ENCODE measurements at regions not wholly inside any gene's neighbourhood (a gene's known extent, or its start where the extent isn't known, plus 50 kb on each side); places are given as distances from the start of the nearest gene placed in this dataset.

DNA sequence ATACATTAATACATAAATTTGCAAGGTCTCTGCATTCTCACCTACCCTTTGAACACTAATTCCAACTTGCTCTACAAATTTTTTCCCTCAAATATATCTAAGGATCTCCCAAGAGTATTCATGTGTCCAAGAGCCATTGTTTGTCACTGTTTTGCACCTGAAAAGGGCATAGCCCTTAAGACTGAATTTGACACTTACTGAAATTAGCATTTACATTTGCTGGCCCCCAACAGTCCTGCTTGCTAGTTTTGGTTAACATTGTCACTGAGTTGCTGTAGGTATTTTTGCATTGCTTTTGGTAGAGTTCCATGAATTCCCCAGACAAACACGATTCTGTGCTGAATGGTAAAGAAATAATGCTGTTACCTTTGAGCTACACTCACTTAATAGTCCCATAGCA, 57.3 kb downstream of the KCNA4 start:
- H3K27ac Mint-ChIP-seq, result no peak overlapping the region
- no peaks in the 10 kb centered on the region for H3K4me1 Mint-ChIP-seq
- CTCF ChIA-PET, result no interaction called here
- POLR2A ChIA-PET, result no interaction called here
- no peak for DNase-seq
- H3K36me3 Mint-ChIP-seq (ENCODE audit: low read depth), result no peaks in the 10 kb centered on the region
- H3K9me3 Mint-ChIP-seq, result no peaks in the 10 kb centered on the region
- H3K27me3 Mint-ChIP-seq, result no peaks in the 10 kb centered on the region
- no peak overlapping the region for H3K4me3 Mint-ChIP-seq

- ChIA-PET CTCF (no interaction called here), POLR2A (no interaction called here)
- Mint-ChIP-seq H3K27me3 (no peaks in the 10 kb centered on the region), H3K4me3 (no peak overlapping the region), H3K36me3 (ENCODE audit: low read depth) (no peaks in the 10 kb centered on the region), H3K4me1 (no peaks in the 10 kb centered on the region), H3K9me3 (peaks cover 4% of the 10 kb centered on the region), H3K27ac (no peak overlapping the region)
- DNase-seq, result no peak
Measured at GRCh38 chr11:29957431-29957830, 59.4 kb downstream of the KCNA4 start.

DNA sequence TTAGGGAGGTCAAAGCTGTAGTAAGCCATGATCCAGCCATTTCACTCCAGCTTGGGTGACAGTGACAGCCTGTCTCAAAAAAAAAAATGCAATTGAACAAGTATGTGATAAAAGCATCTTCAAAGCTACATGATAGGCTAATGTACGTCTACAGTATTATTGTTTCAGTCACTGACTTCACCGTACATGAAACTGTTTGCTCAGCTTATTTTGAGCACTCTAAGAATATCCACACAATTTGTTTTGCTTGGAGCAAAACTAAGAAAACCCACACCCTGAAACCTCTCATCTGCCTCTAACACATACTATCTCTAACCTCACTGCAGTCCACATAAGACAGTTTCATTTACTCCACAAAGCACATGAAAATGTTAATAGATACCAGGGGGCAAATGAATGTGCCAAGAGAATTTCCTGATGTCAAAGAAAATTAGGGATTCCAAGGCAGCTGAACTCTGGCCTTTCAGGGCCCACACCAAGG, 60.7 kb downstream of the KCNA4 start:
- Mint-ChIP-seq H3K36me3 (ENCODE audit: low read depth) (no peaks in the 10 kb centered on the region), H3K27me3 (no peaks in the 10 kb centered on the region), H3K9me3 (peaks cover 5% of the 10 kb centered on the region), H3K27ac (no peak overlapping the region), H3K4me3 (no peak overlapping the region), H3K4me1 (no peaks in the 10 kb centered on the region)
- ChIA-PET POLR2A (no interaction called here), CTCF (no interaction called here)
- no peak for DNase-seq

DNA sequence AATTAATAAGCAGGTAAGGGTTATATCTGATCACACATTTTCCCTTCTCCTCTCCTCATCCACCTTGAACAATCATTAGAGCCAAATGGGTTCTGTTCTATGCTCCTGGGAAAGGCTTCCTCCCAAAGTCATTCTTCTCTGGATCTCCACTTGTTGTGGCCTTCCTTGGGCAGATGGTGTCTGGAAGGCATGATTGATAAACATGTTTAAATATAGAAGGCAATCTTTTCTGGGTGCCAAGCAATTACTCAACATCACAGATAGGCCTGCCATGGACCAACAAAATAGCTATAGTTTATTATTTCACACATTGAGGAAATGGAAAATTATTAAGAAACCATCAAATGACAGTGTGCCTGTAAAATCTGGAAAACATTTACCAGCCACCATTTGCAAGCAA, 73.5 kb downstream of the KCNA4 start:
- no peak overlapping the region for H3K4me3 Mint-ChIP-seq
- no peak for DNase-seq
- POLR2A ChIA-PET, result no interaction called here
- H3K9me3 Mint-ChIP-seq, result peaks cover 2% of the 10 kb centered on the region
- no peaks in the 10 kb centered on the region for H3K27me3 Mint-ChIP-seq
- H3K27ac Mint-ChIP-seq, result no peak overlapping the region
- no peaks in the 10 kb centered on the region for H3K36me3 Mint-ChIP-seq (ENCODE audit: low read depth)
- CTCF ChIA-PET, result no interaction called here
- H3K4me1 Mint-ChIP-seq, result no peaks in the 10 kb centered on the region

- ChIA-PET CTCF (no interaction called here), POLR2A (no interaction called here)
- no peaks in the 10 kb centered on the region for H3K27me3 Mint-ChIP-seq
- H3K36me3 Mint-ChIP-seq (ENCODE audit: low read depth), result no peaks in the 10 kb centered on the region
- no peaks in the 10 kb centered on the region for H3K4me1 Mint-ChIP-seq
- DNase-seq, result no peak
- peaks cover 8% of the 10 kb centered on the region for H3K9me3 Mint-ChIP-seq
- H3K27ac Mint-ChIP-seq, result no peak overlapping the region
- H3K4me3 Mint-ChIP-seq, result no peak overlapping the region
Measured at GRCh38 chr11:29937526-29937925, 79.3 kb downstream of the KCNA4 start.

DNA sequence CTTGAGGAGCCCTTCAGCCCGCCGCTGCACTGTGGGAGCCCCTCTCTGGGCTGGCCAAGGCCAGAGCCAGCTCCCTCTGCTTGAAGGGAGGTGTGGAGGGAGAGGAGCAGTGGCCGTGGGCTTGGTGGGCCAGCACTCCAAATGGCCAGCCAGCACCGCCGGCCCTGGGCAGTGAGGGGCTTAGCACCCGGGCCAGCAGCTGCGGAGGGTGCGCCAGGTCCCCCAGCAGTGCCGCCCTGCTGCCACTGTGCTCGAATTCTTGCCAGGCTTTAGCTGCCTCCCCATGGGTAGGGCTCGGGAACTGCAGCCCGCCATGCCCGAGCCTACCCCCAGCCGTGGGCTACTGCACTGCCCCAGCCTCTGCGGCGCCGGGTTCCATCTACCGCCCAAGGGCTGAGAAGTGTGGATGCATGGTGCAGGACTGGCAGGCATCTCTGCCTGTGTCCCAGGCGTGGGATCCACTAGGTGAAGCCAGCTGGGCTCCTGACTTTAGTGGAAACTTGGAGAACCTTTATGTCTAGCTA, 82.7 kb downstream of the KCNA4 start:
- no peak overlapping the region for H3K4me3 Mint-ChIP-seq
- H3K27ac Mint-ChIP-seq, result no peak overlapping the region
- CTCF ChIA-PET, result no interaction called here
- H3K4me1 Mint-ChIP-seq, result no peaks in the 10 kb centered on the region
- POLR2A ChIA-PET, result no interaction called here
- H3K27me3 Mint-ChIP-seq, result no peaks in the 10 kb centered on the region
- H3K9me3 Mint-ChIP-seq, result peaks cover 8% of the 10 kb centered on the region
- no peaks in the 10 kb centered on the region for H3K36me3 Mint-ChIP-seq (ENCODE audit: low read depth)
- no peak for DNase-seq

DNA sequence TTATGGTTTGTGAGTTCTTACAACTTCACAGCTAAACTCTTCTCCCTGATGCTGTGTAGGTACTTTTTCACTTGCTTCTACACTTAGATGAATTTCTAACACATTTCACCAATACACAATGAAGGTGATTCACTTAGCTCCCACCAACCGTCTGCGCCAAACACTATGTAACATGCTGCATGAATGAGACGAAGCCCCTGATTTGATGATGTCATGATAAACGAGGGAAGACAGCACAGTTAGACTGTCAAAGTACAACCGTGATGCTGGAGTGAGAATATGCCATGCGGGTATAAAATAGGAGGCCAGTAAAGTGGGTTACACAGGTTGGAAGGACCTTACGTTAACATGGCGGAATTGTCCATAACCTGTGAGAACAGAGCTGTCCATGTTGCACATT, 100.8 kb downstream of the KCNA4 start:
- ChIA-PET POLR2A (no interaction called here), CTCF (no interaction called here)
- no peak overlapping the region for H3K4me3 Mint-ChIP-seq
- H3K9me3 Mint-ChIP-seq, result peaks cover 10% of the 10 kb centered on the region
- no peak overlapping the region for H3K27ac Mint-ChIP-seq
- H3K27me3 Mint-ChIP-seq, result no peaks in the 10 kb centered on the region
- no peaks in the 10 kb centered on the region for H3K4me1 Mint-ChIP-seq
- H3K36me3 Mint-ChIP-seq (ENCODE audit: low read depth), result no peaks in the 10 kb centered on the region
- no peak for DNase-seq

DNA sequence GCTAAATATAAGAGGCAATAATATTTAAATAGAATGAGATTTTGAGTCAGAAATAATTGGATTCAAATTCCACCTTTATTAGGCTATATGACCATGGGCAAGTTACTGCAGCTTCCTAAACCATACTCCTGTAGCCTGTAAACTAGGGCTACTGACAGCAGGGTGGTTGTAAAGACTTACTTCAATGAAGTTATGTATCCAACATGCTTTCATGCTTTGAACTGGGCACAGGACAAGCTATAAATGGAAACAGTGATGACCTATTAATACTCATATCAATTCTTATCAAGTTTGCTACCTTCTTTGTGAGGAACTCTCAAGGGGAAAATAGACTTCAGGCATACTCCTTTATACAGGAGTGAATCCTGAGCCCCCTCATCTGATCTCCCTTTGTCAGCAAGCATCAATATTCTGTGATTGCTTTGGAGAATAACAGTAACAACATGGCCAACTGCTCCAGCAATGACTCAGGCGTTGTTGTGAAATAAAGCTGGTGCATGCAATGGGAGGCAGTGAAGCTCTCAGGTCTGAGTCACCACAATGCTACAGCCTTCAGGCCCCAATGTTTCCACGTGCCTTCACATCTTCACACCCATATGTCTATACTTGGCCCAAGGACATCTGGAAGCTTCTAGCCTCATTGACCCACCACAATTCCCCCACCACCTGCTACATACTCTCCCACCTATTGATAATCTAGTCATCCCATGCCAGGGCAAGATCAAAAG, 102.5 kb downstream of the KCNA4 start:
- Mint-ChIP-seq H3K4me1 (no peaks in the 10 kb centered on the region), H3K9me3 (peaks cover 7% of the 10 kb centered on the region), H3K36me3 (ENCODE audit: low read depth) (no peaks in the 10 kb centered on the region), H3K27ac (no peak overlapping the region), H3K27me3 (no peaks in the 10 kb centered on the region), H3K4me3 (no peak overlapping the region)
- POLR2A ChIA-PET, result no interaction called here
- DNase-seq, result no peak
- CTCF ChIA-PET, result no interaction called here

DNA sequence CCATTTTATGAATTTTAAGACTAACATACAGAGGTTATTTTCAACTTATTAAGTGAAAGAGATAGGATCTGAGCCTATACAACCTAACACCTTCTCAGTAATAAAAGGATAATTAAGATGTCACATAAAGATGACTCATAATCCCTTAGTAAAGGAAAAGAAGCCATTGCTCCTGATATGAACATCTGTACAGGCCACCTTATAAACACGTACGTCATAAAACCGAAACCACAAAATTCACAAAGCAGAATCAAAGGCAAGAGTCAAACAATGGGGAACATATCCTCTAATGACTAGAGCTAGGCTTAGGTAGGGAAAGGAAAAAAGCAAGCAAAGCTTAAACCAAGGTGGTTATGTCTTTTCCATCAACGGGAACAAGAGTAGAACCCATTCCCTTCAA, 103.5 kb downstream of the KCNA4 start:
- Mint-ChIP-seq H3K27ac (no peak overlapping the region), H3K36me3 (ENCODE audit: low read depth) (no peaks in the 10 kb centered on the region), H3K4me1 (no peaks in the 10 kb centered on the region), H3K27me3 (no peaks in the 10 kb centered on the region), H3K9me3 (peaks cover 5% of the 10 kb centered on the region), H3K4me3 (no peak overlapping the region)
- POLR2A ChIA-PET, result no interaction called here
- CTCF ChIA-PET, result no interaction called here
- DNase-seq, result no peak

- ChIA-PET CTCF (no interaction called here), POLR2A (no interaction called here)
- Mint-ChIP-seq H3K4me1 (no peaks in the 10 kb centered on the region), H3K27me3 (no peaks in the 10 kb centered on the region), H3K36me3 (ENCODE audit: low read depth) (no peaks in the 10 kb centered on the region), H3K27ac (no peak overlapping the region), H3K9me3 (peaks cover 9% of the 10 kb centered on the region), H3K4me3 (no peak overlapping the region)
- DNase-seq, result no peak
Measured at GRCh38 chr11:29900382-29900781, 116.4 kb downstream of the KCNA4 start.

GRCh38 chr11:29879560-29879959, 137.3 kb downstream of the KCNA4 start:
- Mint-ChIP-seq H3K36me3 (ENCODE audit: low read depth) (no peaks in the 10 kb centered on the region), H3K27me3 (no peaks in the 10 kb centered on the region), H3K9me3 (peaks cover 7% of the 10 kb centered on the region), H3K4me1 (no peaks in the 10 kb centered on the region), H3K27ac (no peak overlapping the region), H3K4me3 (no peak overlapping the region)
- CTCF ChIA-PET, result interaction anchor here (0.7 kb wide), 1 partner anchor 1020 kb away, joined by 4 read pairs; no protein-coding TSS in a partner anchor
- DNase-seq, result no peak
- POLR2A ChIA-PET, result no interaction called here

GRCh38 chr11:29876192-29876591, 140.6 kb downstream of the KCNA4 start:
- Mint-ChIP-seq H3K9me3 (peaks cover 25% of the 10 kb centered on the region), H3K4me3 (no peak overlapping the region), H3K4me1 (no peaks in the 10 kb centered on the region), H3K27me3 (no peaks in the 10 kb centered on the region), H3K36me3 (ENCODE audit: low read depth) (no peaks in the 10 kb centered on the region), H3K27ac (no peak overlapping the region)
- ChIA-PET CTCF (no interaction called here), POLR2A (no interaction called here)
- no peak for DNase-seq

DNA sequence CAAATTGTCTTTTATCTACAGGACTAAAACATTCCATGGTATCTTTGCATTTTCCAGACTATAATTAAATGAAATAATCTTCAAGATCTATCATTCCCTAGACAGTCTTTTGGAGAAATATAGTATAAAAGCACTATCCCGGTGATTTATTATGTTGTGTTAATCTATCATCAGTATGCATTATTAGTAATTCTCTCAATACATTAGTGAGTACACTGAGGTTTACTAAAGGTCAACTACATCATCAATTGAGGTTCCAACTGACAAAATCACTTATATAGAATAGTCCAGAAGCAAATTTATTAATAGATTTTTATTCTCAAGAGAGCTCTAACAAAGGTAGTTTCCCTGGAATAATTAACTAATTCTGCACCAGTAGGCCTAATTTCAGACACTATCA, 169.6 kb downstream of the KCNA4 start:
- H3K36me3 Mint-ChIP-seq (ENCODE audit: low read depth), result no peaks in the 10 kb centered on the region
- H3K4me3 Mint-ChIP-seq, result no peak overlapping the region

DNA sequence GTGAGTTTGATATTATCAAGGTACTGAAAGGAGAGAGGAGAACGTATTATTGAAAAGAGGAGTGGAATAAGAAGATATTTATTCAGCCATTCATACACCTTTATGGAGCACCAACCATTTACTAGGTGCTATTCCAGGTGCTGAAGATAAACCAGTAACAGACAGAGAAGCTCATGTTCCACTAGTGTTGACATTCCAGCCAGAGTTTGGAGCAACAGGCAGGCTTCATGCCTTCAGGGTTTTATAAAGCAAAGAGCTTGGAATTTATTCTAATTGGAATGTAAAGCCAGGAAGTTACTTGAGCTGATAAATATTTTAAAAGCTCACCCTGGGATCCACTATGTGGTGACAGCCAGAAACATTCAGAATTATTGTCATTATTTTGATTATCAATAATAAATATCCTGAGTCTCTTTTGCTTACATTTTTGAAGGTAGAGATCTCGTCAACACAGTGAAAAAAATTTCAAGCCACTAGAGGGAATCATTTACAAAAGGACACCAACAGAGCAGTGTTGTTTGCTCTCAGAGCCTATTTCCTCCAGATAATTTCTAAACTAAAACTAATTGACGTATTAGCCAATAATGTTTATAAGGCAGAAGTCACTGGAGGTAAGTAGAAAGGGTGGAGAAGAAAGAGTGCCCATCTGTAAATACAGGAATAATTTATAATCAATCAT, 172.0 kb downstream of the KCNA4 start:
- no peak overlapping the region for H3K4me3 Mint-ChIP-seq
- POLR2A ChIA-PET, result no interaction called here
- CTCF ChIA-PET, result no interaction called here
- no peak overlapping the region for H3K27ac Mint-ChIP-seq
- H3K4me1 Mint-ChIP-seq, result no peaks in the 10 kb centered on the region
- H3K36me3 Mint-ChIP-seq (ENCODE audit: low read depth), result no peaks in the 10 kb centered on the region
- H3K27me3 Mint-ChIP-seq, result no peaks in the 10 kb centered on the region
- no peak for DNase-seq
- H3K9me3 Mint-ChIP-seq, result peaks cover 3% of the 10 kb centered on the region

More for the DNA sequence above, 169.6 kb downstream of the KCNA4 start:
- ChIA-PET CTCF (no interaction called here), POLR2A (no interaction called here)
- Mint-ChIP-seq H3K27me3 (no peaks in the 10 kb centered on the region), H3K27ac (no peak overlapping the region), H3K4me1 (no peaks in the 10 kb centered on the region), H3K9me3 (peaks cover 3% of the 10 kb centered on the region)
- no peak for DNase-seq
